Subcutaneous abdominal adipose tissue (tissue), 5 donors: ENCODE measurements at regions not wholly inside any gene's neighbourhood (a gene's known extent, or its start where the extent isn't known, plus 50 kb on each side); places are given as distances from the start of the nearest gene placed in this dataset.
"Not testable (repeated sequence)": the region's sequence is repeated elsewhere in the genome, so short reads cannot be mapped to it uniquely, and the experiment has no call there.

Experiments
- H3K27ac ChIP-seq: one replicate; pipeline ENCODE4 v1.7.0; 2013; ENCODE audit warnings: low read depth, mild to moderate bottlenecking, inconsistent platforms, low read length, moderate library complexity
- H3K27me3 ChIP-seq, 5 donors: one replicate each; pipeline ENCODE4 v1.7.0; 2013; ENCODE audit warnings: low read length in 5 of 5, inconsistent platforms in 1 of 5; ENCODE audit not compliant: control insufficient read depth in 5 of 5, insufficient read depth in 4 of 5
- H3K36me3 ChIP-seq, 5 donors: one replicate each; pipeline ENCODE4 v1.7.0; 2013; ENCODE audit warnings: low read length in 5 of 5; ENCODE audit not compliant: control insufficient read depth in 5 of 5, insufficient read depth in 5 of 5
- H3K4me1 ChIP-seq, 5 donors: one replicate each; pipeline ENCODE4 v1.7.0; 2013; ENCODE audit warnings: low read length in 5 of 5, mild to moderate bottlenecking in 3 of 5, moderate library complexity in 1 of 5; ENCODE audit not compliant: control insufficient read depth in 5 of 5, insufficient read depth in 5 of 5
- H3K4me3 ChIP-seq, 5 donors: one replicate each; pipeline ENCODE4 v1.7.0; 2013; ENCODE audit warnings: low read length in 5 of 5, low read depth in 1 of 5
- H3K9ac ChIP-seq, 5 donors: one replicate each; pipeline ENCODE4 v1.7.0; 2013; ENCODE audit warnings: low read length in 5 of 5, mild to moderate bottlenecking in 4 of 5, moderate library complexity in 3 of 5
- H3K9me3 ChIP-seq, 5 donors: one replicate each; pipeline ENCODE4 v1.7.0; 2013; ENCODE audit warnings: low read length in 5 of 5; ENCODE audit not compliant: control insufficient read depth in 5 of 5
- donor health status: healthy.
- donor health status: healthy.
- donor health status: healthy.
- donor health status: healthy.
- donor health status: healthy.

DNA sequence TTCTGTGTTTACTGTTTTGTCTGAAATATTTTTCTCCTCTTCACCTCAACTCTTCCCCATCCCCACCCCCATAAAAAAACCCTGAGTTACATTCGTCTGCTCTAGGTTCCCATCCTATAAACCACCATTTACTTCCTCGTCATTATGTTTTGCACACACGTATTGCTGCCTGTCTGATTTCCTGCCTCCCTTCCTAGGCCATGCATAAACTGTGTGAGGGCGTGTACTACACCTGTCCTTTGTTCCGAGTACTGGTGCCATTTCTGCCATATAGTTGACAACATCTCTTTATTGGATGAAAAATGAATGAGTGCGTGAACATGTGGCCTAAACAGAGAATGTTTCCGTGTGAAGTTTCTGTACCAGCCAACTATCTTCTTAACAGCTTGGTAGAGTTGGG is 258.5 kb upstream of the FAT1 start:
- no peaks in the 10 kb centered on the region for H3K9me3 ChIP-seq
- H3K4me3 ChIP-seq: no peak overlapping the region
- no peak overlapping the region for H3K27ac ChIP-seq
- H3K27me3 ChIP-seq: no peaks in the 10 kb centered on the region
- no peak overlapping the region for H3K9ac ChIP-seq
- no peaks in the 10 kb centered on the region for H3K36me3 ChIP-seq
- peaks cover 0 to 4% (median 0%) of the 10 kb centered on the region in 5 donors for H3K4me1 ChIP-seq

DNA sequence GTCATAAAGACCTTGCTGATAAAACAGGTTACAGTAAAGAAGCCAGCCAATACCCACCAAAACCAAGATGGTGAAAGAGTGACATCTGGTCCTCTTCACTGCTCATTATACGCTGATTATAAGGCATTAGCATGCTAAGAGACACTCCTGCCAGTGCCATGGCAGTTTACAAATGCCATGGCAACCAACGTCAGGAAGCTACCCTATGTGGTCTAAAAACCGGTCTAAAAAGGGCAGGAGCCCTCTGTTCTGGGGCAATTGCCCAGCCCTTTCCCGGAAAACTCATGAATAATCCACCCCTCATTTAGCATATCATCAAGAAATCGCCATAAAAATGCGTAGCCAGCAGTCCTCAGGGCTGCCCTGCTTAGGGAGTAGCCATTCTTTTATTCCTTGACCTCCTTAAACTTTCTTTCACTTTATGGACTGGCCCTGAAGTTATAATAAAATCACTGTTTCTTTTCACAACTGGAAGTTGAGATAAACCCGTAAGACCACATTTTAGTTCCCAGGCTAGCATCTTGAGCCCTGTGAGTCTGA is 260.5 kb upstream of the FAT1 start:
- Histone ChIP-seq H3K9me3 (no peaks in the 10 kb centered on the region), H3K4me1 (no peaks in the 10 kb centered on the region)

DNA sequence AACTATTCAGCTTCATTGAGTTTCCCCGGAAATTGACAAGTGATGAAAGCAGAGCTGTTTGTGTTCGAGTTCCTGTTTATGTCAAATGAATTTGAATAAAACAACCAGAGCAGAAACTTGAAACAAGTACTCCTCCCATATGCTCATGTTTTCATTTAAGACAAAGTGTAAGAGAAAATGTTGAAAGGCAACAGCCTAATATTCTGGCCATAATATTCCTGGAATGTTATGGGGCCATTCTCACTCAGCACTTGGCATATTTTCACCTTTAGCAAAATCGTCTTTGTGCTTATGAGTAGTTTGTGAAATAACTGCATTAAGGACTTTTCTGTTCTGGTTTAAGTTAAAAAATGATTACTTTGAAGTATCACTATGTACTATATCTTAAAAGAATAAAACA is 276.0 kb upstream of the FAT1 start:
- Histone ChIP-seq H3K27me3 (no peaks in the 10 kb centered on the region), H3K27ac (no peak overlapping the region), H3K4me3 (no peak overlapping the region), H3K9me3 (no peaks in the 10 kb centered on the region), H3K36me3 (no peaks in the 10 kb centered on the region), H3K4me1 (no peaks in the 10 kb centered on the region), H3K9ac (no peak overlapping the region)

More for the DNA sequence above, 260.5 kb upstream of the FAT1 start:
- H3K4me3 ChIP-seq: no peak overlapping the region
- no peak overlapping the region for H3K9ac ChIP-seq
- no peaks in the 10 kb centered on the region for H3K36me3 ChIP-seq
- no peak overlapping the region for H3K27ac ChIP-seq
- H3K27me3 ChIP-seq: no peaks in the 10 kb centered on the region

DNA sequence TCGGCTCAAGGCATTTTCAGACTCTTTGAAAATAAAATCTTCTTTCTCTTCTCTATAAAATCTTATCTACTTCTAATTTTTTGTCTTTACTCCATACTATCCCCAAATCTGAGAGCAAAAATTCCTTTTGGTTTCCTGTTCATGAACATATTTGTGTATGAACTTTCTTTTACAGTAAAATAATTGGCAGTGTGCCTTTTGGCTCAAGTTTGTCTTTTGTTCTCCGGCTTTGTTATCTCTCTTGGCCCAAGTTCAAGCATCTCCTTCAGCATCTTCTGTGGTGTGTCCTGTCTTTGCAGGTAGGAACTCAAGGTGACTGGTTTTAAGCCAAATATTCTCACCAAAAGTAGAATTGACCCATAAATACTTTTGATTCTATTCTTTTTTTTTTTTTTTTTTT is 276.6 kb upstream of the FAT1 start:
- no peaks in the 10 kb centered on the region for H3K9me3 ChIP-seq
- H3K4me1 ChIP-seq: no peaks in the 10 kb centered on the region
- H3K4me3 ChIP-seq: no peak overlapping the region
- no peaks in the 10 kb centered on the region for H3K27me3 ChIP-seq
- no peaks in the 10 kb centered on the region for H3K36me3 ChIP-seq
- H3K27ac ChIP-seq: no peak overlapping the region
- no peak overlapping the region for H3K9ac ChIP-seq

DNA sequence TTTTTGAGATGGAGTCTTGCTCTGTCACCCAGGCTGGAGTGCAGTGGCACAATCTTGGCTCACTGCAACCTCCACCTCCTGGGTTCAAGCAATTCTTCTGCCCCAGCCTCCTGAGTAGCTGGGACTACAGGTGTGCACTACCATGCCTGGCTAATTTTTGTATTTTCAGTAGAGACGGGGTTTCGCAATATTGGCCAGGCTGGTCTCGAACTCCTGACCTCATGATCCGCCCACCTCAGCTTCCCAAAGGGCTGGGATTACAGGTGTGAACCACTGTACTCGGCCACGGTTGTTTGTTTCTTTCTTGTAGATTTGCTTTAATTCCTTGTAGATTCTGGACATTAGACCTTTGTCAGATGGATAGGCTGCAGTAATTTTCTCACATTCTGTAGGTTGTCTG is 278.5 kb upstream of the FAT1 start:
- not testable (repeated sequence) for H3K9me3 ChIP-seq, H3K36me3 ChIP-seq, H3K9ac ChIP-seq, H3K27ac ChIP-seq, H3K4me3 ChIP-seq, H3K4me1 ChIP-seq, H3K27me3 ChIP-seq

- H3K9ac ChIP-seq: no peak overlapping the region
- no peaks in the 10 kb centered on the region for H3K36me3 ChIP-seq
- H3K27ac ChIP-seq: no peak overlapping the region
- peaks cover 0 to 8% (median 0%) of the 10 kb centered on the region in 5 donors for H3K4me1 ChIP-seq
- no peak overlapping the region for H3K4me3 ChIP-seq
- H3K9me3 ChIP-seq: no peaks in the 10 kb centered on the region
- no peaks in the 10 kb centered on the region for H3K27me3 ChIP-seq
Observed at GRCh38 chr4:187004628-187005027, 281.0 kb upstream of the FAT1 start.

- no peak overlapping the region for H3K27ac ChIP-seq
- no peak overlapping the region for H3K9ac ChIP-seq
- H3K9me3 ChIP-seq: no peaks in the 10 kb centered on the region
- H3K36me3 ChIP-seq: no peaks in the 10 kb centered on the region
- H3K4me3 ChIP-seq: peak overlapping the region in 1 of 5 donors; percentile 25
- no peaks in the 10 kb centered on the region for H3K27me3 ChIP-seq
- H3K4me1 ChIP-seq: peaks cover 0 to 8% (median 0%) of the 10 kb centered on the region in 5 donors
Observed at GRCh38 chr4:187006189-187006618, 282.5 kb upstream of the FAT1 start.

- Histone ChIP-seq H3K27me3 (no peaks in the 10 kb centered on the region), H3K4me1 (peaks cover 0 to 8% (median 0%) of the 10 kb centered on the region in 5 donors), H3K9ac (no peak overlapping the region), H3K36me3 (no peaks in the 10 kb centered on the region), H3K4me3 (no peak overlapping the region), H3K27ac (no peak overlapping the region), H3K9me3 (no peaks in the 10 kb centered on the region)
Observed at GRCh38 chr4:187010052-187010451, 286.4 kb upstream of the FAT1 start.

GRCh38 chr4:187016101-187016500 is 292.4 kb upstream of the FAT1 start:
- no peak overlapping the region for H3K4me3 ChIP-seq
- H3K9me3 ChIP-seq: no peaks in the 10 kb centered on the region
- no peaks in the 10 kb centered on the region for H3K4me1 ChIP-seq
- no peaks in the 10 kb centered on the region for H3K36me3 ChIP-seq
- H3K27me3 ChIP-seq: no peaks in the 10 kb centered on the region
- H3K9ac ChIP-seq: no peak overlapping the region
- H3K27ac ChIP-seq: no peak overlapping the region

GRCh38 chr4:187017147-187017546 is 293.5 kb upstream of the FAT1 start:
- H3K27ac ChIP-seq: no peak overlapping the region
- H3K27me3 ChIP-seq: no peaks in the 10 kb centered on the region
- H3K9me3 ChIP-seq: no peaks in the 10 kb centered on the region
- no peak overlapping the region for H3K9ac ChIP-seq
- no peak overlapping the region for H3K4me3 ChIP-seq
- no peaks in the 10 kb centered on the region for H3K36me3 ChIP-seq
- H3K4me1 ChIP-seq: no peaks in the 10 kb centered on the region

GRCh38 chr4:187019896-187020295 is 296.2 kb upstream of the FAT1 start:
- no peaks in the 10 kb centered on the region for H3K27me3 ChIP-seq
- H3K36me3 ChIP-seq: no peaks in the 10 kb centered on the region
- no peaks in the 10 kb centered on the region for H3K4me1 ChIP-seq
- no peak overlapping the region for H3K27ac ChIP-seq
- no peak overlapping the region for H3K4me3 ChIP-seq
- H3K9ac ChIP-seq: no peak overlapping the region
- H3K9me3 ChIP-seq: no peaks in the 10 kb centered on the region
